Hematopoietic multipotent progenitor cell treated with erythropoietin and hydrocortisone succinate and interleukin-3 and kit ligand, for 6 days (in vitro differentiated cells): ENCODE measurements at regions not wholly inside any gene's neighbourhood (a gene's known extent, or its start where the extent isn't known, plus 50 kb on each side); places are given as distances from the start of the nearest gene placed in this dataset.
A peak's percentile ranks its signal among the peaks of the same experiment; 100 is the strongest.

Experiments used
- DNase-seq: peaks from one replicate; pipeline ENCODE4 v3.0.0-alpha.2; 2015

DNA sequence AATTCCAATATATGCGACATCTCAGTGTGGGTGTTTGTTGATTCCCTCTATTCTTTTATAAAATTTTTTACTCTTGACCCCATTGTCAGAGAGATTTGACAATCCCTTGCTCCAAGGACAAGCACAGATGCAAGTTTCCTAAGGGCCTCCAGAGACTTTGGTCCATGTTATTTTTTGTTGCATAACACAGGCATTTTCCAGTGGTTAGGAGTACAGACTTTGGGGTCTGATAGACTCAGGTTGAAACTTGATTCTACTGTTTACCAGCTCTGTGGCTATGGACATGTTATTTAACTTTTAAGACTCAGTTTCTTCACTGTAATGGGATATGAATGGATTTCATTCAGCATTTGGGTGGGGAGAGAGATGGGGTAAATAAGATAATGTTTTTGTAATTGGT lies 361.3 kb downstream of the ENC1 start:
- DNase-seq: no peak

DNA sequence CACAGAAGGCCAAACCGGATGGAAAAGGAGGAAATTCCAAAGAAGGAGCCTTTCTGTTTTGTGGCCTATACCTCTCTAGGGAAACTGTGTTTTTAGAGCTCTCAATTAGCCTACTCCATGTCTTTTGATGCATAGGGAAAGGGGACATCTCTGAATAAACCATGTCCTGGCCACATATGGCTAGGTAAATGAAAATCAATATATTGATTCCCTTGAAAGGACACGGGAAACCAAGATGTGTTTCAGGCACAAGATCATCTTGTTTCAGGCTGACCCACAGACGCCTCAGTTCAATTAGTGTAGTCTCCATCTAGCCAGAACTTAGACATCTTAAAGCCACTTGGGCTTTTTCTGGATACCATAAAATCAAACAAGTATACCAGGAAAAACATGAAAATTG lies 363.1 kb downstream of the ENC1 start:
- DNase-seq: no peak

DNA sequence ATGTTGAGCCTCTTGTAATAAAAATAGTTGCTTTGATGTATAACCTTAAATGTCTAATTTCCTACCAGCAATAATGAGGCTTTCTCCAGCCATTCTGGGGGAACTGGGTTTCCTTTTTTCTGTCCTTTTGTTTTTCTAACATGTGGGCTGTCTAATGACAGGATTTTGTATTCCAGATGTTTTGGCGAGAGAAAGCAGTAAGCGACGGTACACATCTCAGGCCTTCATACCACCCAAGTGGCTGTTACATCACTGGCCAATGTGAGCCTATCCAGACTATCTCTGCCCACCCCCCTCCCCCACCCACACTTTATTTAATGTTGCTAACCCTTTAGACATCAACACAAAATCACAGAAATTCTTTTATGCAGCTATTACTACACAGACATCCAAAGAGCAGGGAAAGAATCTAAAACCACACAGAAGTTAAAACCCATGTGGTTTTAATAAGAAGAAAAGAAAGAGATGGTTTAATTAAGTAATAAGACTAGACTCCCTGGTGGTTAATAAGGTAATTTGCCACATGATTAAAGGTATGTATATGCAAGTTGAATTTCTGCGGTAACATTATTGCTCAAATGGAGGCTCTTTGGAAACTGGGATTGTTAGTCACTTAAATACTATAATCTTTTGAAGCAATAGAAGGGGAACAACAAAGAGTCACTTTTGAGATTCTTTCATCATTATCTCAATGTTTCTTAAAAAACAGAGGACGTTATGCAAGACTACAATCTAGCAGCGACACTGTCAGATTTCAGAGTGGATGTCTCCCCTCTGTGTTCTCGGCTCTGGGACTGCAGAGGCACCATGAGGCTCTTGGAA lies 365.1 kb downstream of the ENC1 start:
- peak; percentile 29 for DNase-seq

DNA sequence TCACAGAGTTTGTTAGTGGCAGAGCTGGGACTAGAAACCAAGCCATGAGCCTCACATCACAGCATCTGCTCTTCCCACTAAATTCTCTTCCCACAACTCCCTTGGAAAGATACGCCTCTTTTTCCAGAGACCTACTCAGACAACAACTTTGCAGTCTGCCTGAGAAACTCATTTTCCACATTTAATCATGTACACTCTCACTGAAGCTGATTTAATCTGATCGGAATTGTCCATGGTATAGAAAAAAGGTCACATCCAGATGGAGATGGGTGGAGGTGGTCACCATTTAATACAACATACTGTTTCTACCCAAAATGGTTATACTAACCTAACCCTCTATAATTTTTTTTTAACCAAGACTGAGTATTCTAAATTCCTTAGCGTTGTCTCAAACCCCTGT lies 366.2 kb downstream of the ENC1 start:
- DNase-seq: no peak

DNA sequence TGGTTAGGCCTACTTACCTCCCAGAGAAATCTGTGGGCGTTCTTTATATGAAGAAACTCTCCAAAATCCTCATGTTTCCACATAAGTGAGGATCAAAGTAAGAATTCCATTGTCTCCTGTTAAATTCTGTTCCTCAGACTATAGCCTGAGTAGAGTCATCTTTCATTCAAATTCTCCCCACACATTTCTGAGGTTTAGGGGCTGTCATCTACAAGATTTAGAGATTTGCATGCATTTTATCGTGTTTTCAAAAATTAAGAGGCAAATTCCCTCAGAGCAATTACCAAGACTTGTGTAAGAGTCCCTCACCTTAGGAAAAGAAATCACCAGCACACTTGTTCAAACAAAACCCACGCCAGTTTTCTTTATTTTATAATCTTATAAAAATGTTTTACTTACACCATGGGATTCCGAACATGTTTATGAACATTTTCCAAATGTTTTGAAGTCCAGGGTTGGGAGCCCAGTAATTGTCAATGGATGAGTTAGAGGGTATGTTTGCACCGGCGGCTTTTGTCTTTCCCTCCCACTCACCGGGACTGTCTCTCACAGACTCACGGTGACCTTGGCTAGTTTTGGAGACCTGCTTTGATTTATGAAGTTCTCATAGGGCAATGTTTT lies 367.6 kb downstream of the ENC1 start:
- no peak for DNase-seq

DNA sequence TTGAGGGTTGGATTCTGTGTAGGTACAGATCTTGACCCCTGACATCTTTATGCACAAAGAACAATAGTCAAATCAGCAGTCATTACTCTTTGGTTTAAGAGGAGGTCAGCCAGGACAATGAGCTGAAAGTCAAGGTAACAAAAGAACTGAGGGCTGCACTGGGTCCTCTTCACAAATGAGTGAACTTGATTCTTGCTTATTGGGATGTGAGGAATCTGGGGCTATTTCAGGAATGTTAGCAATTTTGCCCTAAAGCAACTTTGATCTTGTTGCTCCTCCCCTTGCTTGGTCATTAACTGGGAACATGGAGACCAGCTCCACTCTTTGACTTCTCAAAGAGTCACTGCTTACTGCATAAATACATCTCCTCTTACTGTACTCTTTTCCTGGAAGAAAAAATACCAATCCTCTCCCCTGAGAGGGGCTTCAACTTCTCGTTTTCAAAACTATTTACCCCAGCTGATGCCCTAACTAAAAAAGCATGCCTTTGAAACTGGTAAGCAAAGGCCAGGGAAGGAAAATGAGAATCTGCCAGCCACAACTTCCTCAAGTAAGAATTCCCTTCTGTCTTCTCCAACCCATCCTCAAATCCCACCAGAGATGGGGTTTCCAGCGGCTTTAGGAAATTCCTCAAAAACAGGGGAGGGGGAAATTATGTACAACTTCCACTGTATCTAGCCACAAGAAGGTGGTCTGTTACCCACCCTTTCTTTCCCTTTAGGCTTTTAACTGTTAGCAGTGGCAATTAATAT lies 368.3 kb downstream of the ENC1 start:
- no peak for DNase-seq

DNA sequence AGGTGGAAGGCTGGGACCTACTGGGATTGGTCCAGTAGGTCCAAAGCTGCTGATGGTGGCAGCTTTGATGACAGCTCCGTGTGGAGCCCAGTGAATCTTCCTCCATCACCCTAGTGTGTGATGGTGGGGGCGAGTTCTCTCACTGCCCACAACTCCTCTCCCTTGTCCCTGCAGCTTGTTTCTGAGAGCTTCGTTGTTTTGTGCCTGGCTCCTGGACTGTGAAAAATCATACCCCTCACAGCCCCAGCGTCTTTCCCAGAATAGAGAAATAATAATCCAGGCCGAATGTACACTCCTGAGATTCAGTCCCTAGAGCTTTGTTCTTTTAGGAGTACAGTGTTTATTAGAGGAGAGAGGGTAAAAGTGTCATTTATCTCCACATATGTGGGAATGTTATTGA lies 372.2 kb downstream of the ENC1 start:
- no peak for DNase-seq

DNA sequence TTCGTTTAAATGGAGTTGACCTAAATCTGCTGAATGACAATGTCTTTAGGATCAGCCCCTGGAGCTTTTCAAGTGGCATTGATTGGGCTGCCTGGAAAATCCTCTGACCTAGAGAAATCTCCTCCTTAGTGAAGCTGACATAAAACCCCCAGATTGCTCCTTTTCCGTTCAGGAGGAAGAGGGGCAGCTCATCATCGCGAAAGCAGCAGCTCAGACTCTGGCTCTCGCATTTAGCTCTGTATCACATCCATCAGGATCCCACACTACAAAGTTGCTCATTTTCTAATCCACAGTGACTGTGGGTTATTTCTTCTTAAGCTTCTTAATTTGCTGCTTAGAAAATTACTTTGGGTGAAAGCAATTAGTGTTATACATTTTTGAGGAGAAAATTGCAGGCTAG lies 373.7 kb downstream of the ENC1 start:
- no peak for DNase-seq

DNA sequence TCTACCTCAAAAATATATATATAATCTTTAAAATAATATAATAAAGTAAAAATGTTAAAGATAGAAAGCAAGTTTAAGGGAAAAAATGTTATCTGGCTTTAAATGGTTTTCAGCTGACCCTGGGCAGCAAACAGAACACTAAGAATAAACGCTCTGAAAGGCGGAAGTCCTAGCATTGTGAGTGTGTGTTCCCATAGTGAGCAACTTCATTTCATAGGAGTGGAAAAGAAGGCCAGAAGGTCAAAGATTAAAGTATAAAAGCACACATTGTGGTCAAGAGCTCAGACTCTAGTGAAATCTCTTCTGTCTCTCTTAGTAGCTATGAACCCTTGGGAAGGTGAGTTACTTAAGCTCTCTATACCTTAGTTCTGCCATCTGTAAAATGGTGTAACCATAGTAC lies 374.4 kb downstream of the ENC1 start:
- DNase-seq: no peak

DNA sequence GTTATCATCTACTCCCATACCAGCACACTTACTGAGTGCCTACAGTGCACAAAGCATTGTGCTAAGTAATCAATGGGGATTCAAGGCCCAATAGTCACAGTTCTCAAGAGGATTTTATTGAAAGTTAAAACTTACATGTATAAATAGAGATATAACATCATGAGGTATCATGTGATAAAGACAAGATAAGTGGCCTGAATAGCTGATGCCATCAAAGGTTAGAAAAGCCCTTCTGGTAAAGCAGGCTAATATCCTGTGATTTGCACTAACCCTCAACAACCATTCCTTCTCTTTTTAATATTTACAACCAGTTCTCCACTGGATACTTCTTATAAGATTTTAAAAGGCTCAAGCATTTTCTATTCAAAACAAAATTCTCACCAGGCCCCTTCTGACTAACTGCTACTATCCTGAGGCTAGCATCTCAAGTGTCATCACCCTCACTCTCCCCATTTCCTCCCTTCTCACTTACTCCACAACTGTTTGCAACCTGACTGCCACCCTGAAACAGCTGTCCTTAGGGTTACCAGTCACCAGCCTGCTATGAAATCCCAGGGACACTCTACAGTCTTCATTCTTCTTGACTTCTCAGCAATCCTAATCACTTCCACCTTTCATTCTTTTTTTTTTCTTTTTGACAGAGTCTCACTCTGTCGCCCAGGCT lies 377.9 kb downstream of the ENC1 start:
- DNase-seq: no peak

DNA sequence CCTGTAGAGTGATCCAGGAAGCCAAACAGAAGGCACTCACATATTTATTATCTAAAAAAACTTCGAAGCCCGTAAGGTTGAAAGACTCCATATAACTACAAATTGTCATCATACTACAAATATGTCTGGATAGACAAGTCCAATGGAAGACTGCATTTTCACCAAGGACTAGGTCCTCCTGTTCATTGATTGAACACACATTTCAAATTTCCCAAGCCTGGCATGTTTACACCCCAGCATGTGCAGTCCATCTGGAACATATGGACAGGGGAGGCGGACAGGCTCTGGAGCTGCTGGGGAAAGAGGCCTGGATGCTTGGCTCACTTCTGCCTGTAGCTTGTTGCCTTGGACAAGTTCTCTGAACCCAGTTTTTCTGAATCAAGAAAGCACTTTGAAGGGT lies 378.7 kb downstream of the ENC1 start:
- no peak for DNase-seq

DNA sequence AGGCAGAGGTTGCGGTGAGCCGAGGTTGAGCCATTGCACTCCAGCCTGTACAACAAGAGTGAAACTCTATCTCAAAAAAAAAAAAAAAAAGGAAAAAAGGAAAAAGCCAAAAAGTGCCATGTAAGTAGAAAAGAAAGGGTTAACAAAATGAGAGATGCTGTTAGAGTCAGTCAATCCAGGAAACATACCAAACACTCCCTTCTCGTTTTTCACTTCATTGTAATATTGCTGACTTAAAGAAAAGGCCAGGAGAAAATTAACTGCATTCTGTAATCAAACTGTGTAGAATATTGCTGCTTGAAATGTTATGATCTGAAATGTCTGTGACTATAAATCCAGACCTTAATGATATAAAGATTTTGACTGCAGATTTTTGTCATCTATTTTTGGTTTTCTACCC lies 379.1 kb downstream of the ENC1 start:
- no peak for DNase-seq

DNA sequence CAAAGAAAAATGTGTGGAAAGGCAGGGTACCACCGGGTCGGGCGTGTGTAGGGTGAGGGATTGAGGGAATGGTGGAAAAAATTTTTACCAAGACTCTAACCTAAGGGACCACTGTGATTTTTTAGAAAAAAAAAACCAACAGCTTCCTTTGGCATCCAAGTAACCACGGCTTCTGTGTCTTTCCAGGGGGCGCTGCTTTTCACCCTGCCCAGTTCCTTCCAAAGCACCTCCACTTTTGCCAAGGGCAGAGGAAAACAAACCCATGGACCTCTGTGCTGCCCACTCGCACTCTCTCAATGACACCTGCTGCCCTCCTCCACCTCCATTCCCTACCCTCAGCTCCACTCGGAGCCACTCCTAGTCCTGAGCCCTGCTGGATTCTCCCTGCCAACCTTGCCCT lies 381.0 kb downstream of the ENC1 start:
- DNase-seq: no peak

DNA sequence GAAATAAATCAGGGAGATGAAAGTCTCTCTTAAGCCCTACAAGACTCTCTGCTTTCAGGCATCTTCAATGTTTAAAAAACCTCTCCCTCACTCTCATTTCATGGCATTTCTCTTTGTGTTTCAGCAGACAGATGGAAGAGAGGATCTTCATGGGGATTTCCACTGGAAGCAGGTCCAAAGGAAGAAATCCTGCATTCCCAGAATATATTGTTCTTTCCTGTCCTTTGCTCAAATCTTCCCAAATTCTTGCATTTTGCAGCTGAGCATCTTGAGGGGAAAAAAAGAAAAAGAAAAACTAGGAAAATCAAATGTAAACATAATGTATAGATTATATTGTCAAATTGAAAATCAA lies 382.2 kb downstream of the ENC1 start:
- no peak for DNase-seq

DNA sequence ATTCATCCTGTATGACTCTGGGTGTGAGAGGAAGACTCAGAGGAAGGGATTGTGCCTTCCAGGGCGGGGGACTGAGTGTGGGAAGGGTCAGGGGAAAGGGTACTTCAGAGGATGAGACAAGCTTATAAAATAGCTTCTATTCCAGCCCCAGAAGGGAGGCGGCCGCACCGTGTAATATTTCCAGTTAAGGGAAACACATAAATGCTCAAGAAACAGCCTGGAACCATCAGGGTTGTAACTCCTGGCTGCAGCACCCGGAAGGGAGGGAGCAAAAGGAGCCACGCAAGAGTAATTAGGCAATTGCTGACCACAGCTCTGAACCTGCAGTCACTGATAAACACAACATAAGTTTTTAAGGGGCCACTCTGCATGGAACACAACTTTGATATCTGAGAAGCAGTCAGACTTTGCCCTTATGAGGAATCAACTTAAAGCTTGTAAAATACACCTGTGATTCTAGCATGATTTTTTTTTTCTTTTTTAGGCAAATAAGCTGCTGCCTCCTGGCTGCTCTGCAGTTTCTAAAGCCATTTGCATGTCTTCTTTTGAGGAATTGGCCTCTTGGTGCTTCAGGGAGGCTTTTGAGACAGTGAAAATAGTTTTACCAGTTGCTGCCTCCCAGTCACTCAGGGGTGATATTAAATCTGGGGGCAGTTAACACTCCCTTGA lies 382.7 kb downstream of the ENC1 start:
- peak; percentile 83 for DNase-seq

DNA sequence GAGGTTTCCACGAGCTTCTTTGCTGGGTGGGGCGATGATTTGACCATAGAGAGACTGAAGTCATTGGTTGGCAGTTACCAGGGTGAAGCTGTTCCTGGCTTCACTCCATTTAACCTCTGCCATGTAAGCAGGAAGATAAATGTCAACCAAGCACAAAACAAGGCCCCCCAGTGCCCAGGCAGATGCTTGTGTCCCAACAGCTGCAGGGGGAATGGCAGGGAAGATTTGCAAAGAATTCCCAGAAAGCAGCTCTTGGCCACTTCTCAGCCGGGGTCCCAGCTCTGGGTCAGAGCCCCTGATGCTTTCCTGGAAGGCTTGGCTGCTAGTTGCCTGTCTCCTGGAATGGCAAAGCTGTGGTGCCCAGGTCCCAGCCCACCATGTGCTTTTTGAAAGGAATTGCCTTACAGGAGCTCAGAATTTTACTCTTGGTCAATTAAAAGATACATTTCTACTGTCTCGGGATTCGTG lies 383.4 kb downstream of the ENC1 start:
- no peak for DNase-seq

DNA sequence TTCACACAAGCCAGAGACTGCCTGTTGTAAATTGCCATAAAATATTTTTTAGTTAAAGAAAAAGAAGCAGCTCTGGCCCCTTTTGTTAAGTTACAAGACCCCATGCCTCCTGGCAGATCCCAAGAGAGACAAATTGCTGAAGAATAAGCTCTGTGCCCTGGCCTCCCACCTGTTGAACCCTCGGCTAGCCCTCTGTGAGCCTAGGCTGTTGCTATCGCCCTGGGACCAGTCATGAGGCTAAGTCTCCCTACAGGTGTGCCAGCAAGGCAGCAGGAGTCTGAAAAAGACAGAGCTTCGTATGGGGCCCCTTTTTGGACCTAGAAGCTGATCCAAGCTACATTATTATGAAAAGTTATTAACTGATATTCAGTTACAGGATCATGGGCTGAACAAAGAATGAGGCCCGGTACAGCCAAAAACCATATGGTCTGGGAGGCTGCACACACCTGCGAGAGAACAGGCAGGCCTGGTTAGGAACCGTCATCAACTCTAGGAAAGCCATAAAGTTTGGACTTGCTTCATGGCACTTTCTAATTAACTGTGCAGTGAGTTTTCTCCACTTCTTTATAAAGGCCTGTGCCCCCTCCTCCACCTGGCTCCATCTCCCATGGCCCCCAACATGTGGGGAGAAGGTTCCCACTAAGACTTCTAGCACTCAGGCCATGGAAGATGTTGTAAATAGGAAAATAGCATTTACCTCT lies 384.7 kb downstream of the ENC1 start:
- no peak for DNase-seq

DNA sequence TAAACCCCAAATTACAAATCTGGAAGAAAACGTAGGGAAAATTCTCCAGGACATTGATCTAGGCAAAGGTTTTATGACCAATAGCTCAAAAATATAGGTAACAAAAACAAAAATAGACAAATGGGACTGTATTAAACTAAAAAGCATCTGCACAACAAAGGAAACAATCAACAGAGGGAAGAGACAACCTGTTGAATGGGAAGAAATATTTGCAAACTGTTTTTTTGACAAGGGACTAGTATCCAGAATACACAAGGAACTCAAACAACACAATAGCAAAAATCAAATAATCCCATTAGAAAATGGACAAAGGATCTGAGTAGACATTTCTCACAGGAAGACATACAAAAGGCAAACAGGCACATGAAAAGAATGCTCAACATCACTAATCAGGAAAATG lies 386.3 kb downstream of the ENC1 start:
- no peak for DNase-seq

DNA sequence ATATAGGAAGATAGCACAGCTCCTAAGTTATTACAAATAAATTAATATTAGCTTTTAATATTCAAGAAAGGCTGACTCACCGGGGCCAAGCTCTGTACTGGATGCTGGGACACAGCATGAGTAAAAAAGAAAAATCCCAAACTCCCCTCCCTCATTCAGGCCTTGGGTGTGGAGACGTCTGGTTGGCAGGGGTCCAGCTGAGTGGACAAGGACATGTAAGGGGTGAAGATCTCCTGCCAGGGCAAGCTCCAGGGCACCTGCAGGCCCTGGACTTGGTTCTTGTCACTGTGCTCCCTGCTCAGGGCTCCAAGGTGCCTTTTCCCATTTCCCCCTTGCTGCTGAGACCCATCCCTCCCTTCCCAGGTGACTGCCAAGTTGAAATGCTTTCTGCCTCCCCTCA lies 388.5 kb downstream of the ENC1 start:
- no peak for DNase-seq

DNA sequence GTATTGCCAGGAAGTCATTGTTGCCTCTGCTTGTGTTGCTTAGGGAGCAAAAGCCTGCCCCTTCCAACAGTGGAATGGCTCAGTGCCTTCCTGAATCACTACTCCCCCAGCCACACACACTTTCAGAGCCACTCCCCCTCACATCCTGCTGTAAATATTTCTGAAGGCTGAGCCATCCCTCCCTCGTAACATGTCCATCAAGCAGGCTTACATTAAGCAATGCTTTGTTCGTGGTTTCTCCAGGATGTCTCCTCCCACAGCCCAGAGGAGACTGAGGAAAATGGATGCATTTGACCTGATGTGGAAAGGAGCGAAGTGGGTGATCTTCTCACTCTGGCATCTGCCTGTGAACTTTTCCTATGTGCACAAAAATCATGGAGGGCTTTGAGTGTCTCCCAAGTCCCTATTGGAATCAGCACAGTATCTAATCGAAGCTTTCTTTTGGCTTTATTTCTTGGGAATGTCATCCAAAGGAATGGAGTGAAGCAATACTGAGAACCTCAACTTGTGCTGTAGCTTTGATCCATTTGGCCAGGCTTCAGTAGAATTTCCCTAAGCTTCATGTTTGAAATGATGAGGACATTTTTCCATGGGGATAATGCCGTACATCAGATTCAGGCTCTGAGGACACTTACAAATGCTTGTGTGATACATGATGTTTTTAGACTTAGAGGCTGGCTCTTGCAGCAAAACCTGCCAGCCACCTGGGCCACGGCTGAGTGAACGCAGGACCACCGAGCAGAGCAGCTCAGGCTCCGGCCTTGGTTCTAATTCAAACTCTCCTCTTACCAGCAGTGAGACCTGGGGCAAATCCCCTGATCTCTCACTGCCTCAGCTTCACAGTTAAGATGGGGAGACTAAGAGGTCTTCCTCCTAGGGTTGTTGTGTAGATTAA lies 389.1 kb downstream of the ENC1 start:
- DNase-seq: peak; percentile 8
